ENCODE measurements at regions not wholly inside any gene's neighbourhood (a gene's known extent, or its start where the extent isn't known, plus 50 kb on each side); places are given as distances from the start of the nearest gene placed in this dataset.

- TF ChIP-seq CTCF (IDR thresholded peaks at IDR 0.05) (no peak), POLR2A (IDR thresholded peaks at IDR 0.05) (no peak)
Measured at GRCh38 chr17:77529328-77529650, 388.5 kb downstream of the SEC14L1 start.
